HG03196 (cell line): ENCODE measurements at regions not wholly inside any gene's neighbourhood (a gene's known extent, or its start where the extent isn't known, plus 50 kb on each side); places are given as distances from the start of the nearest gene placed in this dataset.
"Not testable (repeated sequence)": the region's sequence is repeated elsewhere in the genome, so short reads cannot be mapped to it uniquely, and the experiment has no call there.

Experiments
- ATAC-seq: cut with Tn5 transposase; IDR thresholded peaks from one replicate; pipeline ENCODE4 v1.9.1; 2021; ENCODE audit not compliant: unreplicated experiment

GRCh38 chr12:62135553-62136200 lies 124.5 kb upstream of the USP15 start:
- no peak for ATAC-seq

- ATAC-seq, result no peak
Observed at GRCh38 chr12:62136496-62136895, 123.7 kb upstream of the USP15 start.

GRCh38 chr12:62138527-62138926 lies 121.7 kb upstream of the USP15 start:
- no peak for ATAC-seq

- ATAC-seq, result no peak
Observed at GRCh38 chr12:62146318-62146717, 113.9 kb upstream of the USP15 start.

- ATAC-seq, result no peak
Observed at GRCh38 chr12:62158013-62158412, 102.2 kb upstream of the USP15 start.

GRCh38 chr12:62158461-62159360 lies 101.5 kb upstream of the USP15 start:
- no peak for ATAC-seq

- ATAC-seq, result no peak
Observed at GRCh38 chr12:62162214-62162613, 98.0 kb upstream of the USP15 start.

GRCh38 chr12:62163368-62163767 lies 96.8 kb upstream of the USP15 start:
- ATAC-seq, result no peak

GRCh38 chr12:62164036-62164435 lies 96.2 kb upstream of the USP15 start:
- no peak for ATAC-seq

GRCh38 chr12:62166525-62166924 lies 93.7 kb upstream of the USP15 start:
- no peak for ATAC-seq

GRCh38 chr12:62168411-62168810 lies 91.8 kb upstream of the USP15 start:
- ATAC-seq, result no peak

GRCh38 chr12:62170241-62170640 lies 90.0 kb upstream of the USP15 start:
- no peak for ATAC-seq

- ATAC-seq, result no peak
Observed at GRCh38 chr12:62190689-62191490, 69.3 kb upstream of the USP15 start.

GRCh38 chr12:62191491-62192179 lies 68.6 kb upstream of the USP15 start:
- no peak for ATAC-seq

- ATAC-seq, result peak; percentile 90
Observed at GRCh38 chr12:62192180-62192902, 67.9 kb upstream of the USP15 start.

- ATAC-seq, result peak; percentile 23
Observed at GRCh38 chr12:62192903-62193250, 67.3 kb upstream of the USP15 start.

GRCh38 chr12:62194031-62194430 lies 66.2 kb upstream of the USP15 start:
- ATAC-seq, result no peak

GRCh38 chr12:62194616-62195015 lies 65.6 kb upstream of the USP15 start:
- ATAC-seq, result no peak

GRCh38 chr12:62196146-62196545 lies 64.1 kb upstream of the USP15 start:
- no peak for ATAC-seq

- ATAC-seq, result not testable (repeated sequence)
Observed at GRCh38 chr12:62202861-62203260, 57.3 kb upstream of the USP15 start.
